ENCODE measurements at regions not wholly inside any gene's neighbourhood (a gene's known extent, or its start where the extent isn't known, plus 50 kb on each side); places are given as distances from the start of the nearest gene placed in this dataset.

GRCh38 chr11:108994887-108995286 is 330.0 kb downstream of the DDX10 start:
- no peak for DNase-seq (ENCODE audit: low spot score)

GRCh38 chr11:108997826-108998225 is 333.0 kb downstream of the DDX10 start:
- DNase-seq (ENCODE audit: low spot score) = no peak

- no peak for DNase-seq (ENCODE audit: low spot score)
Observed at GRCh38 chr11:109000531-109000930, 335.7 kb downstream of the DDX10 start.

GRCh38 chr11:109001585-109001984 is 336.7 kb downstream of the DDX10 start:
- no peak for DNase-seq (ENCODE audit: low spot score)

GRCh38 chr11:109012991-109013390 is 348.1 kb downstream of the DDX10 start:
- no peak for DNase-seq (ENCODE audit: low spot score)

- no peak for DNase-seq (ENCODE audit: low spot score)
Observed at GRCh38 chr11:109015283-109015682, 350.4 kb downstream of the DDX10 start.

- DNase-seq (ENCODE audit: low spot score) = no peak
Observed at GRCh38 chr11:109016724-109017123, 351.9 kb downstream of the DDX10 start.

- no peak for DNase-seq (ENCODE audit: low spot score)
Observed at GRCh38 chr11:109017489-109017888, 352.6 kb downstream of the DDX10 start.

- no peak for DNase-seq (ENCODE audit: low spot score)
Observed at GRCh38 chr11:109018639-109019038, 353.8 kb downstream of the DDX10 start.

GRCh38 chr11:109019342-109019936 is 354.6 kb downstream of the DDX10 start:
- no peak for DNase-seq (ENCODE audit: low spot score)

- no peak for DNase-seq (ENCODE audit: low spot score)
Observed at GRCh38 chr11:109023036-109023435, 358.2 kb downstream of the DDX10 start.

GRCh38 chr11:109026891-109027489 is 362.1 kb downstream of the DDX10 start:
- DNase-seq (ENCODE audit: low spot score) = no peak

- no peak for DNase-seq (ENCODE audit: low spot score)
Observed at GRCh38 chr11:109027851-109028250, 363.0 kb downstream of the DDX10 start.

GRCh38 chr11:109029927-109030326 is 365.1 kb downstream of the DDX10 start:
- no peak for DNase-seq (ENCODE audit: low spot score)

- no peak for DNase-seq (ENCODE audit: low spot score)
Observed at GRCh38 chr11:109033627-109034338, 368.9 kb downstream of the DDX10 start.

- no peak for DNase-seq (ENCODE audit: low spot score)
Observed at GRCh38 chr11:109034339-109034696, 369.4 kb downstream of the DDX10 start.

- DNase-seq (ENCODE audit: low spot score) = no peak
Observed at GRCh38 chr11:109035284-109035683, 370.4 kb downstream of the DDX10 start.

GRCh38 chr11:109036011-109036410 is 371.1 kb downstream of the DDX10 start:
- no peak for DNase-seq (ENCODE audit: low spot score)

GRCh38 chr11:109037856-109038780 is 373.2 kb downstream of the DDX10 start:
- DNase-seq (ENCODE audit: low spot score) = no peak

- no peak for DNase-seq (ENCODE audit: low spot score)
Observed at GRCh38 chr11:109039611-109040010, 374.7 kb downstream of the DDX10 start.

GRCh38 chr11:109040303-109040702 is 375.4 kb downstream of the DDX10 start:
- peak; percentile 34 for DNase-seq (ENCODE audit: low spot score)

- DNase-seq (ENCODE audit: low spot score) = no peak
Observed at GRCh38 chr11:109041876-109042275, 377.0 kb downstream of the DDX10 start.

- no peak for DNase-seq (ENCODE audit: low spot score)
Observed at GRCh38 chr11:109043315-109043714, 378.4 kb downstream of the DDX10 start.

All from HuH-7 (cell line).